DOHH2 (cell line): ENCODE measurements at regions not wholly inside any gene's neighbourhood (a gene's known extent, or its start where the extent isn't known, plus 50 kb on each side); places are given as distances from the start of the nearest gene placed in this dataset.

Experiments
- CTCF ChIP-seq: fragments of 200-600 bp; sonication (generic); IDR thresholded peaks from one replicate; pipeline ENCODE4 v1.5.1; 2014; ENCODE audit warnings: antibody characterized with exemption, mild to moderate bottlenecking, low read depth, low read length; ENCODE audit not compliant: poor library complexity, severe bottlenecking
- EZH2phosphoT487 ChIP-seq: fragments of 200-600 bp; sonication (generic); IDR thresholded peaks from 2 replicates; pipeline ENCODE4 v1.6.1; 2017; ENCODE audit warnings: borderline replicate concordance, mild to moderate bottlenecking, antibody characterized with exemption, low read length, moderate library complexity, mixed read lengths

DNA sequence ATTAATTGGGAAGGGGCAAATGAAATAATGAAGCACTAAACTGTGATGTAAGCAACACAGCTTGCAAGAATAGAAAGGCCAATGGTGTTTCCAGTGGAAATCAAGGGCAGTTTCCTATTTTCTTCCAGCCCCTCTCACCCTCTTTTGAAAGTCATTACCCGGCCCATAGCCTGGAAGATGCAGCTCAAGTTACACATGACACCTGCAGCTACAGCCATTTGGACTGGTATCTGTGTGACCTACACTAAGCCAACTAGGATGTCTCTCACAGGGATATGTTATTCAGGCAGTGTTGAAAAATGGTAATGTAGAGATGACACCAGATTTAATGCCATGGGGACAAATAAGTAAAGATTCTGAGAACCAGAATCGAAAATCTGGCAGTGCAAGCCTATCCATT lies 439.4 kb upstream of the ZNF462 start:
- no peak for TF ChIP-seq CTCF
- TF ChIP-seq EZH2phosphoT487: no peak
